GM19043 (cell line): ENCODE measurements at regions not wholly inside any gene's neighbourhood (a gene's known extent, or its start where the extent isn't known, plus 50 kb on each side); places are given as distances from the start of the nearest gene placed in this dataset.
"Not testable (repeated sequence)": the region's sequence is repeated elsewhere in the genome, so short reads cannot be mapped to it uniquely, and the experiment has no call there.

Source experiments
- ATAC-seq: cut with Tn5 transposase; IDR thresholded peaks from one replicate; pipeline ENCODE4 v1.9.1; 2021; ENCODE audit warnings: low read depth; ENCODE audit not compliant: unreplicated experiment

- ATAC-seq, result not testable (repeated sequence)
These were observed 162.9 kb upstream of the SPATA31A3 start for GRCh38 chr9:67155218-67155617.

- not testable (repeated sequence) for ATAC-seq
These were observed 161.2 kb upstream of the SPATA31A3 start for GRCh38 chr9:67153501-67153900.

DNA sequence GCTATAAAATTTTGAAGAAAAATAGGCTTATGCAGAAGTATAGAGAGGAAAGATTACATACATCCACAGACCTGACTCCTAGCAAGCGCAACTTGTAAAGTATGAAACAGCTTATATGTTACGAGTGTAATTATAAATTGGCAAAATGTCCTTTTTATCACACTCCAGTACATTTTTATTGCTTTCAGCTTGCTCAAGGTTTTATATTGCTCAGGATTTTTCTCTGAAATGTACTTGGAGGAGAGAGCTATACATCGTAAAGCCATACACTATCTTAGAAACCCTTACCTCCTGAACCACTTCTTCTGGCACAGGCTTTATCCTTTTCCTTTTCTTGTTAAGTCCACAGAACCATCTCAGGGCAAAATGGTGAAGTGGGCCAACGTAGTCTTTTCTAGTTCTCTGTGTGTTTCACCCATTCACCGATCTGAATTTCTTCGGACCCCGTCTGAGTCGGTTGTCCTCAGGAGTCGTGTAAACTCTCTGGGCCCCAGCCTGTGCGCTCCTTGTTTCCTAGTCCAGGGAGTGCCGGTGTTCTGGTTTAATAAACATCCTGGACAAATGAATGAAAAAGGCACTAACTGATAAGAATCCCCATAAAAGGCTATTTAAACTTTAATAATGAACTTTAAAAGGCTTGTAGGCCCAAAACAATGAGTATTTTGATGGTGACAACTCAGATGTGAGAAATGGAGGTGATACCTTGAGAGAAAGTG lies 150.2 kb upstream of the SPATA31A3 start:
- not testable (repeated sequence) for ATAC-seq

- ATAC-seq, result not testable (repeated sequence)
These were observed 144.0 kb upstream of the SPATA31A3 start for GRCh38 chr9:67136376-67136775.

- ATAC-seq, result not testable (repeated sequence)
These were observed 140.8 kb upstream of the SPATA31A3 start for GRCh38 chr9:67133124-67133523.

DNA sequence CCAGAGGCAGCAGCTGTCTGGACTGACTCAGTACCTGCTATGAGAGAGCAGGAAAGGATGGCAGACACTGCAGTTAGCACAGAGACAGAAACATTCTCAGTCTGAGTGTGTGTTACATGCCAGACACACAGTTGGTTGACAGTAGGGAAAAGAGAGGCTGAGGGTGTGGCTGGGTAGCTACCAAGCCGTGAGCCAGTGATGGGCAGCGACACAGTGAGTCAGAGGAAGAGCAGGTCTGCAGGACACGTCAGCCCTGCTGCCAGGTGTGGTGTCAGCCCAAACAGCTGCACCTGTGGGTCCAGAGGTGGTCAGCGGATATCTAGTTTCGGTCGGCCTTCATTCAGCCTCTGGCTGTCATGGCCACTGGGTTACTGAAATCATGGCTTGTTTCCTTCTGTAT lies 124.4 kb upstream of the SPATA31A3 start:
- ATAC-seq, result not testable (repeated sequence)

GRCh38 chr9:67112148-67112547 lies 119.8 kb upstream of the SPATA31A3 start:
- ATAC-seq, result not testable (repeated sequence)

- ATAC-seq, result not testable (repeated sequence)
These were observed 119.4 kb upstream of the SPATA31A3 start for GRCh38 chr9:67111733-67112132.

DNA sequence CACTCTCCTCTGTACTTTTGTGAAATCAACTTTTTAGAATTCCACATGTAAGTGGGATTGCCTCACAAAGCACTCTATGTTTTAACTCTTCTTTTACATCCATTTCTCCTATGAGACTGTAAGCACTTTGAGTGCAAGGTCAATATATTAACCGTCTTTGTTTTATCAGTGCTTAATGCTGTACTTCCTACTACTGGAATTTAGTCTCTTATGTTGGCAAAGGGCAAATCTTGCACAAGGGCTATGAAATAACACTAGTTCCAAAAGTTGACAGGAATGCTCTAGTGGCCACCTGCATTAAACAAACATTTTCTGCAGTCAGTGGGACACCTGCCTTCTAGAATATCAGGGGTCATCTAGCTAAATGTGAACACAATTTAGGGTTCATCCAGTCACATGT lies 117.5 kb upstream of the SPATA31A3 start:
- ATAC-seq, result not testable (repeated sequence)

GRCh38 chr9:67106659-67107058 lies 114.3 kb upstream of the SPATA31A3 start:
- not testable (repeated sequence) for ATAC-seq

DNA sequence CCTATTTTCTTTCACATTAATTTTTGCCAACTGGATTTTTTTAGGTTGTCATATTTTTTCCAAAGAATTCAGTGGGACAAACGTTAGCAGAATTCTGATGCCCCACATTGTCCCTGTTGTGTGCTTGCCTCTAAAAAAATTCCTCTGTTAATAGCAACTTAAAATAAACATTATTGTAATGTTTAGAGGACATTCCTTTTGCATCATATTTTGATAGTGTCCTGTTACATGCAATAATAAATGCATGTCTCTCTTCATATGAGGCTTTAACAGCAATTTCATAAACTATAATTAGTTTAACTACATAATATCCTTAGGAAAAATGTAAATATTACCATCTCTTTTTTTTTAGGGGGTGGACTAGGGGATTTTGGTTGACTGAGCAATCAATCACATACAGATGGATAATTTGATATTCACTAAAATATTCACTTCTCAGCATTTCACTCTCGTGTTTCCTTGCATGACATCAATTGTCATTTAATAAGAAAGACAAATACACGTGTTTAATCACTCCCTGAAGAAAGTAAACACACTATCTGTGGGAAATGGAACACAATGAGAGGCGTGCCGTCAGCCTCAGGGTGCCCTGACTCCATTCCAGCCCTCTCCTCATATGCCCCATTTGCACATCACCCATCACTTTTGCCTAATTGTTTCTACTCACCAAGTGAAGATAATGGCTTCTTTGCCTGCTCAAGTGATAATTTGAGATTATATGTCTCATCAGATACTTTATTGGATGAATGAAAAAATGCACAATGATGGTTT lies 110.3 kb upstream of the SPATA31A3 start:
- ATAC-seq, result not testable (repeated sequence)

DNA sequence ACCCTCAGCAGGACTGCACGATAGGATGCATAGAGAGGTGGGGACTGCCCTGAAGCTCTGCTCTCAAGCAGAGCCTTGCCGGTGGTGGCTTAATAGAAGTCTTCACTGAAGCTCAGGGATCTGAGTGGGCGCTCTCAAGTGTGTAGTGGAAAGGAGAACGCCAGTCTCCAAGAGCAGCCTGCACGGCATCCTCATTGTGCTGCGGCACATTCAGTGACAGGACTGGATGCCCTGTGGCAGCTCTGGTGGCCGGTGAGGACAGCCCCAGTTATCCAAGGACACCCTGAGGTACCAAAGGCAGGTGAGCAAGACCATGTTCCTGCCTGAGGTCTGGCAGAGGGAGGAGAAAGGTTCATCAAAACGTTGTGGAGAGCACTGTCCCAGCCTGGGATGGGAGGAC lies 98.8 kb upstream of the SPATA31A3 start:
- ATAC-seq, result not testable (repeated sequence)

DNA sequence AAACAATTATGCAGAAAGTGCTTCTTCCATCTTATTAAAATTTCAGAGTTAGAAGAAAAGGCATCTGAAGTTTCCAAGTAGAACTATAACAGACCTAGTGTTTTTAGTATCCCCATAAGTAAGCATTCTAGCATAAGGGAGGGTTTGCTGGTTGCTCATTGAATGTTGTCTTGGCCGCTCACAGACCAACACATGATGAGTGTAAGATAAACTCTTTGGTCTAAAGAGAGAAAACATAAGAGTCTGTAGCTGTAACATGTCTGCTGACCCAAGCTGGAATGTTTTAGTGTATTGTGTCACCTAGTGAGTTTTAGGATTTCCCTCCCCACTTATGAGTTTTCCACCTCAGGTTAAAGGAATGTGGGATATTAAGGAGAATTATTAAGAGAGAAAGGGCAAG lies 94.5 kb upstream of the SPATA31A3 start:
- ATAC-seq, result not testable (repeated sequence)

- not testable (repeated sequence) for ATAC-seq
These were observed 73.8 kb upstream of the SPATA31A3 start for GRCh38 chr9:67066140-67066539.

DNA sequence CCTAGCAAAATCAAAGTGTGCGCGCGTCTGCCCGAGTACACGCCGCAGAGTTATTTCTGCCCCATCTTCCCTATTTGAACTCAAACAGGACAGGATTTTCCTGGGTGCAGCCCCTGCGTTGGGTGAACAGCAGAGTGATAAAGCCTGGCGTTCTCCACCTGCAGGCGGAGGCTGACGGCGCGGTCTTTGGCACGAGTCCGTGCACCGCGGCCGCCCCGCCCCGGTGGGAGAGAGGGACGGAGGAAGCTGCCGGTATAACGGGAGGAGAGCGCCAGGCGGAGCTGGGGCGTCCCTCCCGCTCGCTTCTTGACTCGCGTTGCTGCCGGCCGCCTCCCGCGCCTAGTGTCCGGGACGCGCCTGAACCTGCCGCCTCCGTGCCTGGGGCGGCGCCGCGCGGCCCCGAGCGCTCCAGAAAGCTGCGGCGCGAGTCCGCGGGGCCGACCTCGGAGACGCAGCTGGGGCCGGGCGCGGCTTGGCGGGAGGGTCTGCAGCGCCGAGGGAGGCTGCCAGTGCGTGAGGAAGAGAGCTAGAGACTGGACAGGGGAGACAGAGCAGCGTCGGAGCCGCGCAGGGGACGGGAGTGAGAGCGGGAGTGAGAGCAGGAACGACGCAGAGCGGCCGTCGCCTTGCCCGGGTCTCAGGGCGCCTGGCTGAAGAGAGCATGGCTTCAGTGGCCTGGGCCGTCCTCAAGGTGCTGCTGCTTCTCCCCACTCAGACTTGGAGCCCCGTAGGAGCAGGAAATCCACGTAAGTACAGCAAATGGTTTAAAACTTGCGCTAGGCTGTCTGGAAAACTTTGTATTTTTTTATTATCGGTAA lies 66.8 kb upstream of the SPATA31A3 start:
- not testable (repeated sequence) for ATAC-seq
